ENCODE measurements at regions not wholly inside any gene's neighbourhood (a gene's known extent, or its start where the extent isn't known, plus 50 kb on each side); places are given as distances from the start of the nearest gene placed in this dataset.

GRCh38 chr9:80359941-80360881, 788.4 kb downstream of the TLE4 start:
- DNase-seq (ENCODE audit: extremely low read depth, low read depth, low spot score): no peak

- no peak for DNase-seq (ENCODE audit: extremely low read depth, low read depth, low spot score)
Measured at GRCh38 chr9:80359291-80359690, 787.5 kb downstream of the TLE4 start.

- no peak for DNase-seq (ENCODE audit: extremely low read depth, low read depth, low spot score)
Measured at GRCh38 chr9:80352967-80353366, 781.2 kb downstream of the TLE4 start.

GRCh38 chr9:80351612-80352011, 779.8 kb downstream of the TLE4 start:
- no peak for DNase-seq (ENCODE audit: extremely low read depth, low read depth, low spot score)

GRCh38 chr9:80326105-80326504, 754.3 kb downstream of the TLE4 start:
- no peak for DNase-seq (ENCODE audit: extremely low read depth, low read depth, low spot score)

- no peak for DNase-seq (ENCODE audit: extremely low read depth, low read depth, low spot score)
Measured at GRCh38 chr9:80320916-80321315, 749.2 kb downstream of the TLE4 start.

- DNase-seq (ENCODE audit: extremely low read depth, low read depth, low spot score): no peak
Measured at GRCh38 chr9:80320480-80320879, 748.7 kb downstream of the TLE4 start.

GRCh38 chr9:80305136-80305535, 733.4 kb downstream of the TLE4 start:
- no peak for DNase-seq (ENCODE audit: extremely low read depth, low read depth, low spot score)

GRCh38 chr9:80294955-80295354, 723.2 kb downstream of the TLE4 start:
- no peak for DNase-seq (ENCODE audit: extremely low read depth, low read depth, low spot score)

- no peak for DNase-seq (ENCODE audit: extremely low read depth, low read depth, low spot score)
Measured at GRCh38 chr9:80294318-80294717, 722.6 kb downstream of the TLE4 start.

- DNase-seq (ENCODE audit: extremely low read depth, low read depth, low spot score): no peak
Measured at GRCh38 chr9:80292231-80292630, 720.5 kb downstream of the TLE4 start.

GRCh38 chr9:80285326-80285725, 713.6 kb downstream of the TLE4 start:
- no peak for DNase-seq (ENCODE audit: extremely low read depth, low read depth, low spot score)

GRCh38 chr9:80282766-80283165, 711.0 kb downstream of the TLE4 start:
- DNase-seq (ENCODE audit: extremely low read depth, low read depth, low spot score): no peak

- no peak for DNase-seq (ENCODE audit: extremely low read depth, low read depth, low spot score)
Measured at GRCh38 chr9:80259079-80259478, 687.3 kb downstream of the TLE4 start.

- DNase-seq (ENCODE audit: extremely low read depth, low read depth, low spot score): no peak
Measured at GRCh38 chr9:80251778-80252177, 680.0 kb downstream of the TLE4 start.

GRCh38 chr9:80242022-80242421, 670.3 kb downstream of the TLE4 start:
- DNase-seq (ENCODE audit: extremely low read depth, low read depth, low spot score): no peak

- no peak for DNase-seq (ENCODE audit: extremely low read depth, low read depth, low spot score)
Measured at GRCh38 chr9:80235752-80236151, 664.0 kb downstream of the TLE4 start.

GRCh38 chr9:80233906-80234305, 662.1 kb downstream of the TLE4 start:
- no peak for DNase-seq (ENCODE audit: extremely low read depth, low read depth, low spot score)

- no peak for DNase-seq (ENCODE audit: extremely low read depth, low read depth, low spot score)
Measured at GRCh38 chr9:80233102-80233843, 661.5 kb downstream of the TLE4 start.

- no peak for DNase-seq (ENCODE audit: extremely low read depth, low read depth, low spot score)
Measured at GRCh38 chr9:80231318-80232236, 659.8 kb downstream of the TLE4 start.

- no peak for DNase-seq (ENCODE audit: extremely low read depth, low read depth, low spot score)
Measured at GRCh38 chr9:80223897-80224296, 652.1 kb downstream of the TLE4 start.

Data from glomerular endothelial cell (primary cell).